ENCODE measurements at regions not wholly inside any gene's neighbourhood (a gene's known extent, or its start where the extent isn't known, plus 50 kb on each side); places are given as distances from the start of the nearest gene placed in this dataset.

DNA sequence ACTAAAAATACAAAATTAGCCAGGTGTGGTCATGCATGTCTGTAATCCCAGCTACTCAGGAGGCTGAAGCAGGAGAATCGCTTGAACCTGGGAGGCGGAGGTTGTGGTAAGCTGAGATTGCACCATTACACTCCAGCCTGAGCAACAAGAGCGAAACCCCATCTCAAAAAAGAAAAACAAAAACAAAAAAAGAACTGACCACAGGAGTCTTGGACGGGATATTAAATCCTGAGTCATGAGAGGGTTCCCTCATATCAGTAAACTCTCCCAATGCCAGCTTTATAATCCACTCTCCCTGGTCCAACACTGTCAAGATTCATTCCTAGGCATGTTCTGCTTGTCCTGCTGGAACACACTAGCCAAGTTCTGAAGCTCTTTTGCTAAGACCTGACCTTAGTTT, 61.5 kb upstream of the EP300 start:
- H3K36me3 ChIP-seq (replicated peaks in 1 of 2; ENCODE audit: control insufficient read depth in 1 of 2, insufficient read depth in 2 of 2, low read length in 1 of 2) = no peaks in the 10 kb centered on the region
- H2AFZ ChIP-seq (ENCODE audit: low read depth) = no peak overlapping the region
- H3K4me3 ChIP-seq (ENCODE audit: low read depth in 2 of 2, low read length in 1 of 2) = no peak overlapping the region
- no peaks in the 10 kb centered on the region for H3K9me3 ChIP-seq
- no peaks in the 10 kb centered on the region for H3K4me1 ChIP-seq (ENCODE audit: control insufficient read depth in 1 of 2, insufficient read depth in 2 of 2, low read depth in 1 of 2, low read length in 1 of 2)
- no peaks in the 10 kb centered on the region for H3K79me2 ChIP-seq (ENCODE audit: insufficient read depth)
- H4K20me1 ChIP-seq (ENCODE audit: insufficient read depth) = no peaks in the 10 kb centered on the region
- DNase-seq = no peak
- ChIA-PET CTCF (no interaction called here), POLR2A (no interaction called here)
- no peak for TF ChIP-seq YY1 (IDR thresholded peaks at IDR 0.05; ENCODE audit: low read depth)
- TF ChIP-seq, protein P1, sequence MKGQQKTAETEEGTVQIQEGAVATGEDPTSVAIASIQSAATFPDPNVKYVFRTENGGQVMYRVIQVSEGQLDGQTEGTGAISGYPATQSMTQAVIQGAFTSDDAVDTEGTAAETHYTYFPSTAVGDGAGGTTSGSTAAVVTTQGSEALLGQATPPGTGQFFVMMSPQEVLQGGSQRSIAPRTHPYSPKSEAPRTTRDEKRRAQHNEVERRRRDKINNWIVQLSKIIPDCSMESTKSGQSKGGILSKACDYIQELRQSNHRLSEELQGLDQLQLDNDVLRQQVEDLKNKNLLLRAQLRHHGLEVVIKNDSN (IDR thresholded peaks at IDR 0.05; ENCODE audit: borderline replicate concordance, low read depth) = no peak
- no peak for TF ChIP-seq IRF3 (IDR thresholded peaks at IDR 0.05; ENCODE audit: low read depth, low read length)
- TF ChIP-seq RCOR1 (IDR thresholded peaks at IDR 0.05; ENCODE audit: low read length) = no peak
- no peak for TF ChIP-seq TAF1 (IDR thresholded peaks at IDR 0.05; ENCODE audit: borderline replicate concordance, low read depth, low read length)
- TF ChIP-seq, protein P2, sequence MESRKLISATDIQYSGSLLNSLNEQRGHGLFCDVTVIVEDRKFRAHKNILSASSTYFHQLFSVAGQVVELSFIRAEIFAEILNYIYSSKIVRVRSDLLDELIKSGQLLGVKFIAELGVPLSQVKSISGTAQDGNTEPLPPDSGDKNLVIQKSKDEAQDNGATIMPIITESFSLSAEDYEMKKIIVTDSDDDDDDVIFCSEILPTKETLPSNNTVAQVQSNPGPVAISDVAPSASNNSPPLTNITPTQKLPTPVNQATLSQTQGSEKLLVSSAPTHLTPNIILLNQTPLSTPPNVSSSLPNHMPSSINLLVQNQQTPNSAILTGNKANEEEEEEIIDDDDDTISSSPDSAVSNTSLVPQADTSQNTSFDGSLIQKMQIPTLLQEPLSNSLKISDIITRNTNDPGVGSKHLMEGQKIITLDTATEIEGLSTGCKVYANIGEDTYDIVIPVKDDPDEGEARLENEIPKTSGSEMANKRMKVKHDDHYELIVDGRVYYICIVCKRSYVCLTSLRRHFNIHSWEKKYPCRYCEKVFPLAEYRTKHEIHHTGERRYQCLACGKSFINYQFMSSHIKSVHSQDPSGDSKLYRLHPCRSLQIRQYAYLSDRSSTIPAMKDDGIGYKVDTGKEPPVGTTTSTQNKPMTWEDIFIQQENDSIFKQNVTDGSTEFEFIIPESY (IDR thresholded peaks at IDR 0.05; ENCODE audit: borderline replicate concordance, low read depth) = no peak
- no peak for TF ChIP-seq JUND (IDR thresholded peaks at IDR 0.05)
- no peak for TF ChIP-seq FOSL2 (IDR thresholded peaks at IDR 0.05; ENCODE audit: borderline replicate concordance, low read depth)
- no peak for TF ChIP-seq MXI1 (IDR thresholded peaks at IDR 0.05; ENCODE audit: low read depth, low read length)
- TF ChIP-seq EZH2phosphoT487 (IDR thresholded peaks at IDR 0.05; ENCODE audit: borderline replicate concordance, low read depth) = no peak
- no peak for TF ChIP-seq NFIC (IDR thresholded peaks at IDR 0.05; ENCODE audit: borderline replicate concordance)
- TF ChIP-seq FOXM1 (IDR thresholded peaks at IDR 0.05; ENCODE audit: low read depth) = no peak
- TF ChIP-seq CTCF (IDR thresholded peaks at IDR 0.05) = no peak
- TF ChIP-seq POLR2AphosphoS5 (IDR thresholded peaks at IDR 0.05; ENCODE audit: low read depth, low read length) = no peak
- TF ChIP-seq, protein P3, sequence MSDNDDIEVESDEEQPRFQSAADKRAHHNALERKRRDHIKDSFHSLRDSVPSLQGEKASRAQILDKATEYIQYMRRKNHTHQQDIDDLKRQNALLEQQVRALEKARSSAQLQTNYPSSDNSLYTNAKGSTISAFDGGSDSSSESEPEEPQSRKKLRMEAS (IDR thresholded peaks at IDR 0.05; ENCODE audit: low read depth) = no peak
- no peak for TF ChIP-seq CHD2 (IDR thresholded peaks at IDR 0.05; ENCODE audit: low read length, partially characterized antibody)
- H3K9ac ChIP-seq = no peak overlapping the region
- no peaks in the 10 kb centered on the region for H3F3A ChIP-seq (replicated peaks; ENCODE audit: insufficient read depth)
- no peaks in the 10 kb centered on the region for H3K9me2 ChIP-seq
- H3K4me2 ChIP-seq = no peak overlapping the region
- 86% methylated on average over 3 of the region's 4 CpGs for WGBS (ENCODE audit: low lambda C conversion rate)
- no peaks in the 10 kb centered on the region for H3K27me3 ChIP-seq (ENCODE audit: insufficient read depth)
- H3K27ac ChIP-seq (ENCODE audit: low read depth in 2 of 2, low read length in 1 of 2) = no peak overlapping the region
